COLO668 (cell line): ENCODE measurements at regions not wholly inside any gene's neighbourhood (a gene's known extent, or its start where the extent isn't known, plus 50 kb on each side); places are given as distances from the start of the nearest gene placed in this dataset.
"Not testable (repeated sequence)": the region's sequence is repeated elsewhere in the genome, so short reads cannot be mapped to it uniquely, and the experiment has no call there.

Source experiments
- DNase-seq: peaks from one replicate; lab custom pipeline; 2025; ENCODE audit not compliant: unreplicated experiment; lab: John Stamatoyannopoulos, UW

- DNase-seq = no peak
Measured at GRCh38 chr5:90287036-90287435, 122.5 kb downstream of the CETN3 start.

DNA sequence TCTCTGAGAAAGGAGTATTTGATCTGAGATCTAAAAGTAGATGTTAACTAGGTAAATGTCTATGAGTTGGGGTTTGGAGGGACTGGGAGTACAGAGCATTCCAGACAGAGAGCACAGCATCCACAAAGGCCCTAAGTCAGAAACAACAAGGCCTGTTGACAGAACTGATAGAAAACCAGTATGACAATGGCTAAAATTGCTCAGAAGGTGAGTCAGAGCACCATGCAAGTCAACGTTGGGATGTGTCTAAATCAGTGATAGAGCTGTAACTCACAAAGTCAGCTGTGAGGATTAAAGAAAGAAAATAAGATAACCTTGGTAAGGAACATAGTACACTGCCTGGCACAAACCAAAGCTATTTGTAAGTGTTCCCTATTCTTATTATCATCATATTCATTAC is 124.0 kb downstream of the CETN3 start:
- DNase-seq = no peak

DNA sequence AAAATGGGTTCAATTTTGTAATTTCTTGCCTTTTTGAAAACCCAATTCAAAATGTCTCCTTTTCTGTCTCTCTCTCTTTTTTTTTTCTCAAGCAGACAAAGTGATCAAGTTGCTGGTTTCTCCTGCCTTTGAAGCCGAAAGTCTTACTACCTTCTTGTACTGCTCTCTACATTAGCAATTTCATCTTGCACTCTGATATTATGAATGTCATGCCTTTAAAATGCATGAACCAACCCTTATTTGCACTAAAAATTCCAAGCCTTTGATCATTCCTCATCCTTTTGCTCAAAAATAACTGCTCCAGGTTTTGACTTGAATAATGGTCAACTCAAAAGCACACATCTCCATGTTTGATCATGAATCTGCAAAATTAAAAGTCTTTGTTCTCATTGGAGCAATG is 125.2 kb downstream of the CETN3 start:
- no peak for DNase-seq

DNA sequence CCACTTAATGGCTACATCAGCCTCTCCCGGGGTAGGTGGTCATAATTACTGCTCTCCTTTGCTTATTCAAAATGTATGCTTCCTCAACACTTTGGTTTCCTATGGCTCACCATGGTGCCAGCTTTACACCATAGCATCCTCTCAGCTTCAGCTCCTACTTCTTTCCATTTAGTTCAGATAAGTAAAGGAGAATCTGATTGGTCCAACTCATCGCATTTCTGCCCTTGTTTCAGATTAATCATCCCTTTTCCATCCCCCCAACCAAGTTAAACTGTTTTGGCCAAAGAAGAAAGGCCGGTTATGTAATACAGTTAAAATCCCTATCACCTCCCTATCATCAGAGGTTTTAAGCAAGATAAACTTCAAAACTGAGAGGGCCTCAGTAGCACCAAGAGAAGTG is 130.5 kb downstream of the CETN3 start:
- DNase-seq = no peak

GRCh38 chr5:90274216-90274615 is 135.3 kb downstream of the CETN3 start:
- no peak for DNase-seq

- no peak for DNase-seq
Measured at GRCh38 chr5:90267646-90268045, 141.9 kb downstream of the CETN3 start.

- DNase-seq = no peak
Measured at GRCh38 chr5:90265545-90265857, 144.1 kb downstream of the CETN3 start.

DNA sequence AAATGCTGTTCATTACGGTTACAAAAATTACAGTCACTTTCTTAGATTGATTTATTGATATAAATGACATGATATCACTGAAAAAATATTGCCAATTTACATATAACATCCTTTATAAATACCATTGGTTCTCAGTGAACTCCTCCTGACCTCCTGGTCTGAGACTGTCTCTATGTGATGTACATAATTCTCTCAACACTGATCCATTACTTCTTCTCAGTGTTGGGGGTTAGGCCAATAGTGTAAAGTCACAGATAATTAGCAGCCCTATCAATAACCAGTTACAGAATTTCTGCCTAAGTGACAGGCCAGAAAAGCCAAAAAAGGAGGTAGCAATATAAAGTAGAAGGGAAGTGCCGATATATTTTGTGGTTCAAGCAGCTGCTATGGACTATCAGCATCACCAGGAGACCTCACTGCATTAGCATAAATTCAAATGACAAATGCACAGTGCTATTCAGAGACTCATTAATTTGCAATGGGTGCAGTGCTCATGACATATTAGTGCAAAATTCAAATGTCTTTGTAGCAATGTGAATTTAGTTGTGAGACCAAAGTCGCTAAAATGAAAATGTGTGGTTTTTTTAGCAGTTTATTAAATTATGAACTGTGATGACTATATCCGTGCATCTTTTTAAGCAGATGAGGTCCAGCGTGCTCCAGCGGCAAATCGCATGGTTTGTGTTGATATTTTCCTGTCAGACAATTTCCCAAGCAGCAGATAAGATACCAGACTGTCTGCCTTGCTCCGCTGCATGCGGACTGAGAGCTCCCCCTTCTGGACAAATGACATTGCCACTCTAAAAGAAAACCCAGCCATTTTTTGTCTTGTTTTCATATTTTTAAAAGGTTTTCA is 144.6 kb downstream of the CETN3 start:
- peak; percentile 35 for DNase-seq

- DNase-seq = no peak
Measured at GRCh38 chr5:90263102-90263820, 146.3 kb downstream of the CETN3 start.

DNA sequence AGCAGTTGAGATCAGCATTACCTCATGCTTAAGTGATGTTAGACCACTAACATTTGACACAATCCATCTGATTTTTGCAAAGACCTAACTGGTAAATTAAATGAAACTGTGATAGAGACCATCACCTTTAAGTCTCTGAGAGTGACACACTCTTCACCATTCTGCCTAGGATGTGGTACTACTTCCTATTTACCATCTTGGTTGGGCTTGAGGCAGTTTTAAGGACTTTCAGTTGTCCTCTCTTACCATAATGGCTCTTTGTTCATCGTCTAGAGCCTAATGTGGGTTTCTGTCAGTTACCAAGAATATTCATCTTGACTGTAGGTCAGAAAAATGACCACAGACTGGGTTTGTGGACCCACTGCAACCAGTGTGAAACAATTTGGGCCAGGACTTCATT is 158.1 kb downstream of the CETN3 start:
- DNase-seq = no peak

DNA sequence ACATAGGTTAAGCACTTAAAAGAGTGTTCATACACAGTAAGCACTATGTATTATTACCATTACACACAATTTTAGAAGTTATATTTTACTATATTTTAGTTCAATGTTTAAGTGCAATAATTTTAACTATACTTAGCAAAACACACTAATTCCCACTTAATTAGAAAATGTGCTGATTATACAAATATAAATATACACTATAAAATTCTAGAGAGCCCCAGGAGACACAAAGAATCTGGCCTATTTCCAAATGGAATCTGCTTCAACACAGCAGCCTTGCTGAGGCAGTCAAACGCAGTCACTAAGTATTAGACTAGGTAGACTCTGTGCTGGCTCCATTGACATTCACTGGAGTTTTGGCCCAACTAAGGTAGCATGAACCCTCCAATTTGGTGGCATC is 160.9 kb downstream of the CETN3 start:
- no peak for DNase-seq

DNA sequence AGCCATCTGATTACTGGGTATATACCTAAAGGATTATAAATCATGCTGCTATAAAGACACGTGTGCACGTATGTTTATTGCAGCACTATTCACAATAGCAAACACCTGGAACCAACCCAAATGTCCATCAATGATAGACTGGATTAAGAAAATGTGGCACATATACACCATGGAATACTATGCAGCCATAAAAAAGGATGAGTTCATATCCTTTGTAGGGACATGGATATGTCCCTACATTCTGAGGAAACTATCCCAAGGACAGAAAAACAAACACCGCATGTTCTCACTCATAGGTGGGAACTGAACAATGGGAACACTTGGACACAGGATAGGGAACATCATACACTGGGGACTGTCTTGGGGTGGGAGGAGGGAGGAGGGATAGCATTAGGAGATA is 165.7 kb downstream of the CETN3 start:
- not testable (repeated sequence) for DNase-seq

GRCh38 chr5:90233476-90233875 is 176.1 kb downstream of the CETN3 start:
- DNase-seq = no peak

GRCh38 chr5:90231688-90232087 is 177.9 kb downstream of the CETN3 start:
- DNase-seq = no peak

- DNase-seq = no peak
Measured at GRCh38 chr5:90227683-90228082, 181.9 kb downstream of the CETN3 start.

GRCh38 chr5:90226433-90227099 is 183.0 kb downstream of the CETN3 start:
- DNase-seq = no peak

- DNase-seq = no peak
Measured at GRCh38 chr5:90224342-90224741, 185.2 kb downstream of the CETN3 start.

DNA sequence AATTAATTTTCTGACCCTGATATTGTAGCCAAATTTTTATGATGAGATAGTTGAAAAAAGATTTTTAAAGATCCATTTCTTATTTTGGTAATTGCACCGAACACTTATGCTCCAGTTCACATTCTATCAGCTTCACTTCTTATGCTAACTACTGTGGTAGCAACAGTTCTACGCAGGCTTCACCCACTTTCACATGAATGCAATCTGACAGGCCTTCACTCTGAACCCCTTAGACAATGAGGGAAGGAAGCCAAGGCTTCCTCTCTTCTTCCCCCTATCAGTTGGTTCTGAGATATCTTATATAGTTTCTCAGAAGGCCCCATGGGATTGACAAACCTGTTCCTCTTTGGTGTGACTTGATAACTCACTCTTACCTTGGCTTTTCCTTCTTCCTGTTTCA is 185.8 kb downstream of the CETN3 start:
- no peak for DNase-seq

DNA sequence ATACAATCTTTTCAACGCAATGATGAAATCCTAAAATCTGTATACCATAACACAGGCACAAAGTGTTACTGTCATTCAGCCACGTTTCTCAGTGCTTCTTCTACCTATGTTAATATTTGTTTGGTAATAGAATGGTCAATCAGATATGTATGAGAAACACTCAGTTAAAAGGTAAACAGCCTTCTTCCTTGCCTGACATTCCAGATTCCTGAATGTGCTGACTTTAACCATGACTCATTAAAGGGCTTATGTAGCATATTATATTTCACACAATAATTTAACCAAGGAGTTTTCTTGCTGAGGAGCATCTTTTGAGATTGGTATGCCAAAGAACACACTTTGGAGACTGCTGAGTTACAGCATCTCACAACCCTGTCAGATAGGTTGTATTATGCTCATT is 187.6 kb downstream of the CETN3 start:
- DNase-seq = no peak

DNA sequence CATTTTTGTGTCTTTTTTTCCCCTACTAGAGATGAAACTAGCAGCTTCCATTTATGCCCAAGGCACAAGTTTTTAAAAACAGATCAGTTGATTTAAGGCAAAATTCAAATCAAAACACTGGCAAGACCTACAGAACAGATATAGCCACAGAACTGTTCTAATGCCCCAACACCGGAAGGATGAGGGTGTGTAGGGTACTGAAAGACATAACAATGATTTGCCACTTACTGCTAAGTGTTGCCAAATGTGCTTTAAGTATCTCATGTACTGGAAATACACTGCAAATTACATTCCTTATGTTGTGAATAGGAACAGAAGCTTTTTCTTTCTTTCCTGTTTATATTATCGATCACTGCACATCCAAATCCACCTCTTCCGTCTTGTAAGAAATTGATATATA is 189.0 kb downstream of the CETN3 start:
- DNase-seq = no peak

- DNase-seq = no peak
Measured at GRCh38 chr5:90214991-90215390, 194.6 kb downstream of the CETN3 start.

GRCh38 chr5:90208323-90208722 is 201.2 kb downstream of the CETN3 start:
- DNase-seq = not testable (repeated sequence)
